T-helper 1 cell treated with Interleukin-12 subunit alpha and Interleukin-12 subunit beta and Interleukin-4 antibody, amounts not matched to agents 30 μg/mL and 1 μg/mL, for 36 hours (primary cell): ENCODE measurements at regions not wholly inside any gene's neighbourhood (a gene's known extent, or its start where the extent isn't known, plus 50 kb on each side); places are given as distances from the start of the nearest gene placed in this dataset.

ENCODE experiments used
- H3K27ac Mint-ChIP-seq: one replicate; pipeline ENCODE4 v1.8.0; 2021; ENCODE audit warnings: mild to moderate bottlenecking, mixed read lengths
- H3K27me3 Mint-ChIP-seq: one replicate; pipeline ENCODE4 v1.8.0; 2021; ENCODE audit warnings: low read depth, mixed read lengths
- H3K36me3 Mint-ChIP-seq: one replicate; pipeline ENCODE4 v1.8.0; 2021; ENCODE audit warnings: low read depth, mixed read lengths
- H3K4me1 Mint-ChIP-seq: one replicate; pipeline ENCODE4 v1.8.0; 2021; ENCODE audit warnings: low read depth, mixed read lengths
- H3K4me3 Mint-ChIP-seq: one replicate; pipeline ENCODE4 v1.8.0; 2021; ENCODE audit warnings: mild to moderate bottlenecking, moderate library complexity, mixed read lengths
- H3K9me3 Mint-ChIP-seq: one replicate; pipeline ENCODE4 v1.8.0; 2021; ENCODE audit warnings: mixed read lengths

DNA sequence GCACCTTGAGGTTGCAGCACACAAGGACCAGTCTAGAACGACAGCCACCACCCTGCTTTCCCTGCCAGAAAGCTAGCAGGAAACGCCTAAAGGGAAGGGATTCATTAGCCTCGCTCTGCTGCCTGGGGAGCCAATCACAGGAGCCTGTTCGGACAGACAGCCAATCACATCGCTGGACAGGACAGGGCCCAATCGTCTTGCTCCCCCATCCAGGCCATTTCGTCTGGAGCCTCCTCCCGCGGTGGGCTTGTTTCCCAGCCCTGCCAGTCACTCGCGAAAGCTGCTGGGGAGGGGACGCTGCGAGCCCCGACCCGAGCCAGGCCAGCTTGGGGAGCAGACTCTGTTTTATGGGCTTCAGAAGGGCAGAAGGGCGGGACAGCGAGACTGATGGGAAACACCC lies 79.8 kb upstream of the NCAM1 start:
- Mint-ChIP-seq H3K4me1 (peaks cover 23% of the 10 kb centered on the region), H3K9me3 (no peaks in the 10 kb centered on the region), H3K36me3 (no peaks in the 10 kb centered on the region), H3K27ac (no peak overlapping the region), H3K27me3 (no peaks in the 10 kb centered on the region), H3K4me3 (no peak overlapping the region)

DNA sequence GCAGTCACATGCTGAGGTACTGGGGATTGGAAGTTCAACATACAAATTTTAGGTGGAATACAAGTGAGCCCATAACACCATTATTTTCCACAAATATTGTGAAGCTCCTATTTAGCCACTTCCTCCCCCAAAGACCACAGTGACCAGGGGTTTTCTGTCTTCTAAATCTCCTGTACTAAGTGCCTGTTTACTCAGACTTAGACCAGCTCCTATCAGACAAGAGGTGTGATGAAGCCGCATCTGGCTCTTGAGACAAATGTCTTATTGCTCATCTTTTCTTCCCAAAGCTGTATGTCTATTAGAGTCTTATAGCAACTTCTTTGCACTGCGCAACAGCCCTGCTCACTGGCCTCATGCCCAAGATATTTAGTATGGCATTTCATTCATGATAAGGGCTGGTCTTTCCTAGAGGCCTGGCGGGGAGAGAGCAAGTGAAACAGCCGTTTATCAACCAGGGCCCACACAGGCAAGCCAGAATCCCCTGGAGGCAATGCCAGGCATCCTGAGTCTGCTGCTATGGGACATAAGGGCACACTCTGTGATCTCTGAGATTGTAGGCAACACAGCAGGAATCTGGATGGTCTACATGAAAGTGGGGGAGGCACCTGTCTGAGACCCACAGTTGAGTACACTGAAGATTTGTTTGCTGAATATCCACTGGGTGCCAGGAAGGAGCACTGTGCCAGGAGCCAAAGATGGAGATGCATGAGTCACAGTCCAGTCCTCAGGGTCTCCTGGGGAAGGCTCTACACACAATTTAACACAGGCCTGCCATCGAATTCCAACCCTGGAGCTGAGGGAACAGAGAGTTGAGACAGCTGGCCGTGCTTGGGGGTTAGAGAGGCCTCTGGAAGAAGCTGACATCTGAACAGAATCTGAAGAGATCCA lies 78.5 kb upstream of the NCAM1 start:
- H3K4me1 Mint-ChIP-seq: peaks cover 24% of the 10 kb centered on the region
- H3K27me3 Mint-ChIP-seq: no peaks in the 10 kb centered on the region
- no peaks in the 10 kb centered on the region for H3K36me3 Mint-ChIP-seq
- no peaks in the 10 kb centered on the region for H3K9me3 Mint-ChIP-seq
- H3K27ac Mint-ChIP-seq: no peak overlapping the region
- no peak overlapping the region for H3K4me3 Mint-ChIP-seq

DNA sequence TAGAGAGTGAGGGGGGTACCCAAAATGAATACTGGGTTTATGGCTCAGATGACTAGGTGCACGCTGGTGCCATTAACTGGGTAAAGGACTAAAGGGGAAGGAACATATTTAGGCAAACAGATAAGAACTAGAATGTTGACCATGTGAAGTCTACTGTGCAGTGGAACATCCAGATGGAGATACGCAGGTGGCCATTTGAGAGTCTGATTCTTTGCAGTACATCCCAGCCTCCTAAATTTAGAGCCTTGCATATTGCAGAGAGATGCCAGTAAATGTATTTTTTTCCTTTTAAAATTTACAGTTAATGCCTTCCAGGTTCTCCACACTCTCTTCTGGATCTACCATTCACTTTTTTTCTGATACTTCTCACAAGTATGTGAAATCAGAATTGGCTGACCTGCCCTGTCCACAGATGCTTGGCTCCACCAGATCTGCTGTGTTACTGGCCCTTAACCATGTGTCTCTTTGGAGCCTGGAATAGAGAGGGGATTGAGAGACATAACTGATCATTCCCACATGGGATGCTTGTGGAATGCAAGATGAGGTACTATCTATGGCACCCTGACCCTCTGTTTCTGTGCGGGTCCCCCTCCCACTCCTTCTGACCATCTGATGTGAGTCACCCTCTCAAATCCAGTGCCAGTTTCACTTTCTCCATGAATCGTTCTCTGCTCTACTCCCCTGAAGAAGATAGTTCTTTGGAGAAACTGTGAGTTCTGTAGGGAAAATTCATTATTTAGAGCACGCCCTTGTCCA lies 77.0 kb upstream of the NCAM1 start:
- no peak overlapping the region for H3K4me3 Mint-ChIP-seq
- H3K9me3 Mint-ChIP-seq: no peaks in the 10 kb centered on the region
- H3K27me3 Mint-ChIP-seq: no peaks in the 10 kb centered on the region

DNA sequence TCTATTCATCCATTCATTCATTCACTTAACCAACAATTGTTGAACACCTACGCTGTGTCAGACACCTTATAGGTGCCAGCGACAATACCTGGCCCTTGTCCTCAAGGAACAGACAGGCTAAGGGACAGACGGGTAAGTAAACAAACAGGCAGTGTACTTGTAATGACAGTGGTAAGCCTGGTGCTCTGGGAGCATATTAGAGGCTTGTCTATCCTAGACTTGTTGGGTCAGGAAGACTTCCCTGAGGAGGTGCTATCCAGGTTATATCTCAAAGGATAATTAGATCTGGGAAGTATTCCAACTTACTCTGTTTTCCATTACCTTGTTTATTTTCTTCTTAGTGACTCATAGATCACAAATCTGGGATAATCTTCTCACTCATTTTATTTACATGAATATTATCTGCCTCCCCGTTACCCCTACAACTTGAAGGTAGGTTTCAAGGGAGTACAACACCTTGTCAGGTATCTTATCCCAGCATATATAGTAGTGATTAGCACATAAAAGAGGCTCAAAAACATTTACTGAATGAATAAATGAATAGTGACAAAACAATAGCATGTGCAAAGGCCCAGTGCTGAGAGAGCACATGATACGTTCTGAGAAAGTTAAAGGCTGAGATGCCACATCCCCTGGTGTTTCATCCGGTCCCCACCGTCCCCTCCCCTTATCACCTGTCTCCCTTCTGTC lies 75.3 kb upstream of the NCAM1 start:
- H3K4me1 Mint-ChIP-seq: peaks cover 16% of the 10 kb centered on the region
- H3K4me3 Mint-ChIP-seq: no peak overlapping the region
- no peaks in the 10 kb centered on the region for H3K36me3 Mint-ChIP-seq
- no peaks in the 10 kb centered on the region for H3K9me3 Mint-ChIP-seq
- H3K27ac Mint-ChIP-seq: no peak overlapping the region
- no peaks in the 10 kb centered on the region for H3K27me3 Mint-ChIP-seq

More for the DNA sequence above, 77.0 kb upstream of the NCAM1 start:
- Mint-ChIP-seq H3K36me3 (no peaks in the 10 kb centered on the region), H3K4me1 (peaks cover 24% of the 10 kb centered on the region), H3K27ac (no peak overlapping the region)

DNA sequence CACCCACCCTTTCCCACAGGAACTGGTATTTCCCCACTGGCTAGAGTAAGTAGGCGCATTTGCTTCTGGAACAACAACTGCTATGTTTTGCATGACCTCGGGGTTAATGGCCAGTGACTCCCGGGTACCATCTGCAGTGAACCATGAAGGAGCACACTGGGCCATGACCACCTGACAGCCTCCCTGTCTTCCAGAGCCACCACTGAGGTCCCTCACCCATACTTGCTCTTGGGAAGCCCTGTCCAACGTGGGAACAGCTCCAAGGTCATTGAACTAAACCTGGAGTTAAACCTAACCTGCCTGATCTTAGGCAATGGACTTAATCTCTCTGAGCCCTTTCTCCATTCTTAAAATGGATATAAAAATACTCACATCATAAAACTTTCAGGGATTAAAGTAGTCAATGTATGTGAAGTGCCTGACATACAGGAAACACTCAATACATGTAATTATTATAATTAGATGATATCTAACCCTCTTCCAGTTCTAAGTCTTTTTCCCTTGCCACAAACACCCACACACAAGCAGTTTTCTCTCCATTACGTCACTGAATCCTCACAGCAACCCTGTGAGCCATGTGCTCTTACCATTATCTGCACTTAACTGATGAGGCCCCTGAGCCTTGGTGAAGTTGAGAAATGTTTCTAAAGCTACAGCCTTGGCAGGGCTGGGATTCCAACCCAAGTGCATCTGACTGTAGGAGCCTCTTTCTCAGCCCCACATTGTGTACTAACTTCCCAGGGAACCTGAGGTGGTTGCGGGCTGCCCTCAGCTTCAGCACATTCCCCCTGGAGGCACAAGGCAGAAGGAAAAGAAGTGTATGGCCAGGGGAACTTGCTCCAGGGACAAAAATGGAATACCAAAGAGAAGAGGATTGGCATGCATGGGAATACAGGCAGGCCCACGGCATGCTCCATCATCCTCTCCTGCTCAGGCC lies 74.5 kb upstream of the NCAM1 start:
- Mint-ChIP-seq H3K27me3 (no peaks in the 10 kb centered on the region), H3K9me3 (no peaks in the 10 kb centered on the region), H3K27ac (no peak overlapping the region), H3K36me3 (no peaks in the 10 kb centered on the region), H3K4me1 (peaks cover 13% of the 10 kb centered on the region), H3K4me3 (no peak overlapping the region)

DNA sequence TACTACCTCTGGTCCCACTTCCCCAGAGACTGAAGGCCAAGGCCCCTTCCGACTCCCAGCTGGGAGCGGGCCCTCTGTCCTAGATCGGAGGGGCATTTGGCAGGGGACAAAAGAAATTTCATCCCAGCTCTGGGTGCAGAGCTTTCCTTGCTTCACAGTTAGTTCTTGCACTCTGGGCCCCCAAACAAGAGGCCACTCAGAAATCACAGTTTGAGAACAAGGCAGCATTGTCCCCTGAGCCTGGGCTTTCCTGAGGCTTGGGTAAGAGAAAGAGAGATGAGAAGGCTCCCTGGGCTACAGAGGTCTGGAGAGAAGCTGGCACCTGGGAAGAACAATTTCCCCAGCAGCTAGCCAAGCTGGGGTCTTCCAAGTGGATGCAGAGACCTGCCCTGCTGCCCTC lies 71.8 kb upstream of the NCAM1 start:
- Mint-ChIP-seq H3K36me3 (no peaks in the 10 kb centered on the region), H3K27me3 (peaks cover 19% of the 10 kb centered on the region), H3K4me1 (peaks cover 3% of the 10 kb centered on the region), H3K9me3 (no peaks in the 10 kb centered on the region), H3K4me3 (no peak overlapping the region), H3K27ac (no peak overlapping the region)

DNA sequence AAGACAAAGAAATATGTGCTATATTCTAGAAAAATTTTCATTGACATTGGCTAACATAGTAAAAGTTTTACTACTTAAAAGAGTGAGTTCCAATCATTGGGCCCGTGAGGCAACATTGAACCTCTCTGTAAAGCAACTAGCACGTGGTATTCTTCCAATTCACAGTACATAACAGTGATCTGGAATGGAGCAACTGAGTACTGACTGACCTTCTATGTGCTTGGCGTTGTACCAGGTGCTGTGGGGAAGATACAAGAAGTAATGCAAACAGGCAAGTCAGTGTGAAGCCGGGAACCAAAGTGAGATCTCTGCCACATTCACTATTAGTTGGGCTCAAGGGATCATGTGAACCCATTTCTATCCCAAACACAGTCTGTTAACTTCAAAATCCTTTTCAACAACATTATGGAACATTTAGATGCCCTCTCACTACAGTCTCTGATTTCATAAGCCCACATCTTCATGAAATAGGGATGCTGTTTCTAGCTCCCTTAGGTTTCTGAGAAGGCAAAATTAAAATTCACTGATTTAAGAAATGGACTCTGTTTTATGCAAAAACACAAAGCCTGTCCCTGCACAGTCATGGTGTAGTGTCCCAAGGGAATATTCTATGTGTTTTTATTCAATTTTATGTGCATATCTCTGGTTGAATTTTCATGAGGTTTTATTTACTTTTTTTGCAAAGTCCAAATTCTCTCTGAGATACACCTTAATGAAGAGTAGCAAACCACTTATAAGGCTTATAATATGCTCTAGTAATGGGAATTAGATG lies 61.8 kb upstream of the NCAM1 start:
- no peak overlapping the region for H3K27ac Mint-ChIP-seq
- peaks cover 15% of the 10 kb centered on the region for H3K27me3 Mint-ChIP-seq

DNA sequence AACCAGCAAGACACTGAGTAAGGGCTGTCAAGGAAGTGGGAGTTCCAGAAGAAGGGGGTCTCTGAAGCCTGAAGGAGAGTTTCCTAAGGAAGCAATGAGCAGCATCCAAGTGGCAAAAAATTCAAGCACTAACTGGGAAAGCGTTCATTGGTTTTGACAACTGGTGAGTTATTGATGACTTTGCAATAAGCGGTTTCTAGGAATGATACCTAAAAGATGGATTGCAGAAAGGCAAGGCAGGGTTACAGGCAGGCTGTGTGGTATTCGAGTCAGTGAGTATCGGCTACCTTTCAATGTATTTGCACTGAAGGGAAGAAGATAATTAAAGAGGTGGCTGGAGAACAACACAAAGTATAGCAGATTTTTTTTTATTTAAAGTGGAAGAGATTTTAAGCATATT lies 59.3 kb upstream of the NCAM1 start:
- H3K27ac Mint-ChIP-seq: no peak overlapping the region
- no peaks in the 10 kb centered on the region for H3K36me3 Mint-ChIP-seq
- H3K9me3 Mint-ChIP-seq: no peaks in the 10 kb centered on the region
- H3K27me3 Mint-ChIP-seq: peaks cover 12% of the 10 kb centered on the region
- no peak overlapping the region for H3K4me3 Mint-ChIP-seq
- H3K4me1 Mint-ChIP-seq: no peaks in the 10 kb centered on the region

More for the DNA sequence above, 61.8 kb upstream of the NCAM1 start:
- Mint-ChIP-seq H3K9me3 (no peaks in the 10 kb centered on the region), H3K4me1 (no peaks in the 10 kb centered on the region), H3K36me3 (no peaks in the 10 kb centered on the region), H3K4me3 (no peak overlapping the region)

DNA sequence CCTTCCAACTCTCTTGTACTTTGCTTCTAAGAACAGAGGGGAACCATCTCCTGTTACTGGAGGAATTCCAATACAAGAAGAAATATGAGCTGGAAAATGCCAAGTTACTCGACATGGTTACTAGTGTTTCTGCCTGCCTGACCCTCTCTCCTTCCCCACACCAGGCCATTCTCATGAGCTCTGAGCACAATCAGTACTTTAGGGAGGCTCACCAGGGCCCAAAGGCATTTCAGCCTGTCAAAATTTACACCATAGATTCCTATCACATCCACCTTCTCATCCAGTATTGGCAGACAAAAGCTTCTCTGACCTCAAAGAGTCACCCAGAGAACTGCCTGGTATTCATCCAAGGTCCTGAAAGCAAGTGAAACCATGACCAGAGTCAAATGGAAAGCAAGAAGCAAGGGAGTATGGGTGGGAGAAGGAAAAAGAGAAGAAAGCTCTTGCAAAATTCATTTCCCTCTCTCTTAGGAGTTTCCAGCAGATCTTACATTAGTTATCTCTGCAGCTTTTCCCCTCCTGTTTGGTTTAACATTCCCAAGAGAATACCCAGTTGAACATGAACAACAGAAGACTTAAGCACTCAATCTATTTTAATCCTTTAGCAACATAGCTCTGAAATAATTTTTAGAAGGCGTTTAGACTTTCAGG lies 58.7 kb upstream of the NCAM1 start:
- Mint-ChIP-seq H3K4me3 (no peak overlapping the region), H3K4me1 (no peaks in the 10 kb centered on the region), H3K27me3 (peaks cover 12% of the 10 kb centered on the region), H3K9me3 (no peaks in the 10 kb centered on the region), H3K36me3 (no peaks in the 10 kb centered on the region), H3K27ac (no peak overlapping the region)

DNA sequence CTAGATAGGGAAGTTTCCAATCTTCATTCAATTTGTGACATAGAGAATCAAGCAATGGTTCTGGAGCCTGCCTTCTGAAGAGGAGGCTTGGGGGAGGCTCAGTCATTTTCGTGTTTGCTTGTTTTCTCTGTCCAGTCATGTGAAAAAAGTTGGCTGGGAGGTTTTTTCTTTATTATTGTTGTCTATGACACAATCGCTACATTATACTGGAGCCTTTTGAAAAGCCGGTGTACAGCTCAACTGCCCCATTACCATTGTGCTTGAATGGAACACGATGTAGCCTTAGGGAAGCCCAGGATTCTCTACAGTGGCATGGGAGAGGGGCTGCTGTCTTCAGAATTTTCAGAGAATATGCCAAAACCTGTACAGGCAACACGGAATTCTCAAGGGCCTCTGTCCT lies 57.9 kb upstream of the NCAM1 start:
- Mint-ChIP-seq H3K4me3 (no peak overlapping the region), H3K27me3 (peaks cover 12% of the 10 kb centered on the region), H3K27ac (no peak overlapping the region), H3K9me3 (no peaks in the 10 kb centered on the region), H3K36me3 (no peaks in the 10 kb centered on the region), H3K4me1 (no peaks in the 10 kb centered on the region)

DNA sequence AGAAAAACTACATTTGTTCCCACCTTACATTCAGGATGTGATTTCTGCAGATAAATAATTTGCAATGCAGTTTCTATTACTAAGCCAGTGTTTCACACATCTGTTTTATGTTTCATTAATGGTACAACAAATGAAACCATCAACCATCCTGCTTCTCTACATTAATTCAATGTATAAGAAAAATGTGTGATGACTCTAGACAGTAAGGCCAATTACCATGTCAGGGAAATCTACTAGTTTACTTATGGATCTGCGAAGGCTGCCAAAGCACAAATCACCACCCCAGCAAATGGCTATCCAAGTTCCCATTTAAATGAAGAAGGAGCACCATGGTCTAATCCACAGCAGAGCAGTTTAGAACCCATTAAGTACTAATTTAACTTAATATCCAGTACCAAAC lies 50.1 kb upstream of the NCAM1 start:
- no peak overlapping the region for H3K4me3 Mint-ChIP-seq
- no peak overlapping the region for H3K27ac Mint-ChIP-seq

More for the DNA sequence above, 50.1 kb upstream of the NCAM1 start:
- H3K4me1 Mint-ChIP-seq: no peaks in the 10 kb centered on the region
- H3K9me3 Mint-ChIP-seq: no peaks in the 10 kb centered on the region
- H3K36me3 Mint-ChIP-seq: no peaks in the 10 kb centered on the region
- no peaks in the 10 kb centered on the region for H3K27me3 Mint-ChIP-seq
